HG02763 (cell line): ENCODE measurements at regions not wholly inside any gene's neighbourhood (a gene's known extent, or its start where the extent isn't known, plus 50 kb on each side); places are given as distances from the start of the nearest gene placed in this dataset.

ENCODE experiments used
- ATAC-seq: cut with Tn5 transposase; IDR thresholded peaks from one replicate; pipeline ENCODE4 v1.9.1; 2021; ENCODE audit warnings: mild to moderate bottlenecking, moderate library complexity; ENCODE audit not compliant: unreplicated experiment

DNA sequence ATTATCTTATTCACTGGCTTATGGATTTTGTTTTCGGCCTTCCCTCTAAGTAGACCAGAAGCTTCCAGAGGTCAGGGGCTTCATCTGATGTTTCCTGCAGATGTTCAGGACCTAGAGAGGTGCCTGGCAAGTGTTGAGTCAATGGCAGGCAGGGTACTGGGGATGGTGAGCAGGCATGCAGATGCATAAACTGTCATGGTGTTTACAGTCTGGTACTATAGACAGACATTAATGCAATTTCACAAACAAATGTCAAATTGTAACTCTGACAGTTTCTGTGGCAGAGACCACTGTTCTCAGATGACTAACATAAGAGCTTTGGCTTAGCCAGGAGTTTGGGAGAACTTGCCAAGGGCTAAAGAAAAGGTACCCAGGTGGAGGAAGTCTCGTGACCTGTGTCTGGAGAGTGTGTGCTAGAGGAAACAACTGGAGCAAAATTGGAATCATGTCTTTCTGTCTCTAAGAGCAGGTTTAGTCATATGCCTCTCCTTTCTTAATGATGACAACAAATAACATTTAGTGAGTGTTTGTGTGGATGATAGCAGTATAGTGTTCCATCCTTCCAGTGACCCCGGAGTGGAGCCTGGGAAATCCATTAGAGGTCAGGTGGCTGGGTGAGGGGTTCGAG is 53.7 kb upstream of the TRAK1 start:
- no peak for ATAC-seq

- ATAC-seq: no peak
Observed at GRCh38 chr3:42036483-42036823, 54.7 kb upstream of the TRAK1 start.

DNA sequence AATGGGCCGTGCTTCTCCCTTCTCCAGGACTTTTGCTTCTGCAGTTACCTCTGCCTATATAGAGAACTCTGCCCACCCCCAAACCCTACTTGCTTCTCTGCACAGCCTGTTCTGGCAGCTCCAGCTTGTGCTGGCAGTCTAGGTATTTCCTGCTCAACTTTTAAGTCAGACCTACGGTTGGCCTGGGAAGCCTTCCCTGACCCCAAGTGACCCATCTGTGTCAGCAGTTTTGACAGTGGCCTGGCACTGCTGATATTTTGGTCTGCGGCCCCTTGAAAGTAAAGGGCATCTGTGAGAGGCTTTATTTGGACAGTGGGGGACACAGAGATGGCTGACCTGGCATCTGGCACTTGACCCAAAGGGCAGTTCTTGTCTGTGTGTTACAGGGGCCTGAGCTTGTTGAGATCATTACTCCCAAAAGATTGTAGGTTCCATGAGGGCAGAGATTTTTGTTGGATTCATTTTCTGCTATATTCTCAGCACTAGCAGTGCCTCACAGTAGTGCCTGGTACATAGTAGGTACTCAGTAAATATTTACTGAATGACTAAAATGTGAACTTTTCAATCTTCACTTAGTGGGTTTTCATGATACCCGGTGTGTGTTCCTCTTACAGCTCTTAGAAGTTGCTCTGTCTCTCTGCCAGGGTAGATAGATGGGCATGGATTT is 55.2 kb upstream of the TRAK1 start:
- no peak for ATAC-seq

DNA sequence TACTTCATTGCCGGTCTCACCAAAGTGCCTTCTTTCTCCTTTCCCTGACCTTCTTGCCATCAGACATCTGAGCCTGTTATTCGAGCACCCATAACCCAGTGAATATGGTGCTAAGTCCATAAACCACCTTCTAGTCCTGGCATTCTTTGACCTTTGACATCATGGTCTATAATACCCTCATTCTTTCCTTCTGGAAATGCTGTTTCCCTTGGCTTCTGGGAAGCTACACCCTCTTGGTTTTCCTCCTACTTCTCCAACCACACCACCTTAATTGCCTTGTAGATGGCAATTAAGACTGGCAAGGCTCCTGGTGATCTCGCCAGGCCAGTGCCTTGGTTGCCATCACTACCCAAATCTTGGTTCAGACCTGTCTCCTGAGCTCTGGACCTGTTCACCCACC is 56.1 kb upstream of the TRAK1 start:
- ATAC-seq: no peak

- no peak for ATAC-seq
Observed at GRCh38 chr3:42033741-42034140, 57.4 kb upstream of the TRAK1 start.

GRCh38 chr3:42032693-42033349 is 58.3 kb upstream of the TRAK1 start:
- ATAC-seq: no peak

DNA sequence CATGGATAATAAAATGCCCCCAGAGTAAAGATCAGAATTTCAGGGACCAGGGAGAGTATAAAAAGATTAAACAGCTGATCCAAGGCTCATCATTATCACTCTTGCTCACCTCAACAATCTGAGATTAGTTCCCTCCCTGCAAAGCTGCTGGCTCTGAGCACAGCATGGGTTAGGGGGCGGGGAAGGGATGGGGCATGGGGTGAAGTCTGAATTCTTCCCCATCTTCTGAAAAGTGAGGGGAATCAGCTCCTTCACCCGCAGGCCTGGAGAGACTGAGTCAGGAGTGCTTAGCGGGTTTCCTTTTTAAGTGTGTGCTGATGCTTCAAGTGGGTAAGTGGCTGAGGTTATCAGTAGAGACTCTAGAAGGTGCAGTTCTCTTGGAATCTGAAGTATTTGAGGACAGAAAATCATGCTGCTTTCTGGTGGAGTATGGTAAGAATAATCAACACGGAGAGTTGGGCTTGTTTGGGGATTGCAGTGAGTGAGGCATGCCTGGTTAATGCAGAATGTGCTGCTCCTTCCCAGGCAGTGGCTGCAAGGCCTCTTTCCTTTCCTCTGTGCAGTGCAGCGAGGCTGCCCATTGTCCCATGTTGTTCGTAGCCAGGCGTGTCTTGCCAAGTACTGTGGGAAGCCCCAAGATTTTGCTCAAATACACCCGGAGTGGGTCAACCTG is 59.2 kb upstream of the TRAK1 start:
- no peak for ATAC-seq

- no peak for ATAC-seq
Observed at GRCh38 chr3:42028474-42028873, 62.7 kb upstream of the TRAK1 start.

DNA sequence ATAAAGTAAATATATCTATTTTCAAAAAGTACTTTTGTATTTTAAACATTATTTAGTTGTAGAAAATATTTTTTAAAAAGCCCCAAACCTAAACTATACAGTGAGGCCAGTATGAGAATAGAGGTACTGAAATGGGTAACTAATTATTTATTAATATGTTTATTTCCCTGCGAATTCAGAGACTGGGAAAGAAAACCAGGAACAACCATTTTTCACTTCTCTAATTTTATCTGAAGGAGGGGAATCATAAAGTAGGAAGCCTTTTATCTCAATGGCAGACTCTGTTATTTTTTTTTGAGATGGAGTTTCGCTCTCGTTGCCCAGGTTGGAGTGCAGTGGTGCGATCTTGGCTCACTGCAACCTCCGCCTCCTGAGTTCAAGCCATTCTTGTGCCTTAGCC is 63.6 kb upstream of the TRAK1 start:
- no peak for ATAC-seq

DNA sequence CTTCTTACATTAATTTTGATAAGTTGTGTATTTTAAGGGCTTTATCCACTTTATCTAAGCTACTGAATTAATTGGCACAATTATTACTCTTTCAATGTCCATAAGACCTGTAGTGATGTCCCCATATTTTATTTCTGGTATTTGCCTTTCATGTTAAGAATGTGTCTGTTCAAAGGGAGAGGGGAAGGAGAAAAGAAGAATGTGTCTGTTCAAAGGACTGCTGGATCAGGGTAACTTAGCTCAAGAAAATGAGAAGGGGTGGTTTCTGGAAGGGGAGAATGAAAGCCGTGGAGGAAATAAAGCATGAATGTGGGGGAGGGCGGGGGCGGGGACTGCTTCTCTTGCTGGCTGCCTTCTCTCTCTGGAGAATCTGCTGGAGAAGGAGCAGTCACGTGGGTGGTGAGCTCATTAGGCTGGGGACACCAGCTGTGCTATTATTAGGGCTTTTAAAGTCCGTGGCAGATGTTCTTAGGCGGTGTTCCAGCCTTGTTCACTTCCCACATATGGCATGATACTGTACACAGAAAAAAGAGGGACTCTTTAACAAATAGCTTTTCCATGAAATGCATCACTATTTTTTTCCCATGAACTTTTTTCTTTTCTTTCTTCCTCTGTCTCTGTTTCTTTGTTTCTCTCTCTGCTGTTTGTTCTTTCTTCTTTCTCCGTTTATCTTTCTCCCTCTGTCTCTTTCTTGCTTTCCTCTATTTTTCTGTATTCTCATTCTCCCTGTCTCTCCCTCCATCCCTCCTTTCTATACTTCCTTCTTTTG is 63.7 kb upstream of the ULK4 start:
- ATAC-seq: peak; percentile 63

DNA sequence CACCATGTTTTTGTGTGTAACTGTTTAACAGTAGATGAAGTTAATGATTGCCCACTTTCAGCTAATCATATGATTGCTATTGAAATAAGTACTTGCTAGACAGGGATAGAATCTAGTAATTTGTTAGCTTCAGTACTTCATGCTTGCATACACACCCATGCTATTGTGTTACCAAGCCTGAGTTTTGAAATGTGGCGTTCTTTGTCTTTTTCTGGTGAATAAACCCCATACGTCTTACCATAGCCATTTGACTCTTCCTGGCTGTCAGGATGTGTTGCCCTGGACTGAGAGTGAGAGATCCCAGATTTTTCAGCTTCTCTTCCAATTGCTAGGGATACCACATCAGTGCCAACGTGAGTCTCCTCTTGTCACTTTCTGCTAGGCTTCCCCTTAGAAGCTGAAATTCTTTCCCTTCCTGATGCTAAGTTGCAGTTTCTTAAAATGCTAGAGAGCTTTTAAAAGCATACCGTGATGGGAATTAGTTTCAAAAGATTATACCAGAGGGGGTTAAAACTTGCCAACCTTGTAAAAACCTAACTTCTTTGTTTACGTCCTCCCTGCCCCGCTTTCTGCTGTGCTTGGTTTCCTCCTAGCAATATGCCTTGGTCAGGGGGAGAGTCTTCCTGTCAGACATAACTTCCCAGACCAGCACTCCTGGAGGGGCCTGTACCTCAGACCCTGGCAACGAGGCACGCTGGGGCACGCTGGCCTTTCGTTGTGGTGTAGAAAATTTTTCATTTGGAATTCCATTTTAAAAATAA is 62.9 kb upstream of the ULK4 start:
- no peak for ATAC-seq

- ATAC-seq: no peak
Observed at GRCh38 chr3:42023380-42023779, 61.5 kb upstream of the ULK4 start.

GRCh38 chr3:42022355-42022754 is 60.5 kb upstream of the ULK4 start:
- ATAC-seq: no peak

DNA sequence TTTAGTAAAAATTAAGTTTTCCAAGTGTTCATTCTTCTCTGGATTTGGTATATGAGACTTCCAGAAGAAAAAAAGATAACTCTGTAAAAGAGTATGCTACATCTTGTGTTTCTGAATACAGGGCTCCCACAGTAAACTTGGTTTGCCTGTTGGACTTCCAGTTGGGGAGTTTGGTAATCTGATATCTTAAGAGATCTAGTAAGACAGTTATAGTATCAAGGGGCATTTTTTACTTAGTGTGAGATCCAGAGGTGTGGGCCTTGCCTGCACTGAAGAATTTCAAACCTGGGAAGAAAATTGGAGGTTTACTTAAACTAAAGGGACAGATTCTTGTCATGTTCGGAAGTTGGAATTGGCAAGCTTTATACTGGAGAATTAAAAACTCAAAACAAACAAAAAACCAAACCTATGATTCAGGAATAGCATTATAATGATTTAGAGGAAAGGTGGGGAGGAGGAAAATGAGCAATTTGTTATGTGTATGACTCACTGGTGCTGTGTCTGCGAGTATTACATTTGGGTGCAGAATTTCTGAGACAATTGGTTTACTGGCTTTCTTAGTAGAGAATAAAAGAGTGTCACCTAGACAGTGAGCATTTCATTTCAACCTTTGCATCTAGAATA is 58.9 kb upstream of the ULK4 start:
- no peak for ATAC-seq

GRCh38 chr3:42019953-42020260 is 58.0 kb upstream of the ULK4 start:
- no peak for ATAC-seq

DNA sequence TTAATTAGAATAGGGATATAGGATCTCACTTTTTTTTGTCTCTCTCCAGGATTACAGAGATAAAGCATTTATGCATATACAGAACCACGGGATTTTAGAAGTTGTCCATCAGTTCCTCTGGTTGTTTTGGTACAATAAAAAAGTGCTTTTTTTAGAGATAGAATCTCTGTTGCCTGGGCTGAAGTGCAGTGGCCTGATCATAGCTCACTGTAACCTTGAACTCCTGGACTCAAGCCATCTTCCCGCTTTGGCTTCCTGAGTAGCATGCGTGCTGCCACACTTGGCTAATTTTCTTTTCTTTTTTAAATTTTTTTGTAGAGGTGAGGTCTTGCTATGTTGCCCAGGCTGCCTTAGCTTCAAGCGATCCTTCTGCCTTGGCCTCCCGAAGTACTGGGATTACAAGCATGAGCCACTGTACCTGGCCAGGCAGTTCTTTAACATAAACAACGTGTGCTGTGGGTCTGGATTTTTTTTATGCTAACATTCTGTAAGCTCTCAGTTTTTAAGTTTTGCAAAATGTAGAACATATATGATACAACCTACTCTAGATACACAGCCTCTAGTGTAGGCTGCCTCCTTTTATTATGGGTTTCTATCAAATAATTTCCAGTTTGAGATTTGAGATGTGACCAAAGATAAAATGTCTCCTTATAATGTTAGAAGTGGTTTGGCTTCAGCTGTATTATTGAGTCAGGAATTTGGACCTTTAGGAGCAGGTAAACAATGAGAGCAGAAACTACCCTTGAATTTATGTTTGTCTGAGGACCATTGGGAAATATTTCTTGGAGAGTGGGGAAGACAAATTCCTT is 57.4 kb upstream of the ULK4 start:
- ATAC-seq: no peak

- ATAC-seq: no peak
Observed at GRCh38 chr3:42014921-42015533, 53.1 kb upstream of the ULK4 start.

GRCh38 chr3:42014458-42014920 is 52.6 kb upstream of the ULK4 start:
- ATAC-seq: no peak
